WI38 (cell line): ENCODE measurements at regions not wholly inside any gene's neighbourhood (a gene's known extent, or its start where the extent isn't known, plus 50 kb on each side); places are given as distances from the start of the nearest gene placed in this dataset.

Experiments used
- H3K4me3 ChIP-seq: 2 replicates; pipeline ENCODE4 v1.5.1; 2011; ENCODE audit warnings: low read depth, mild to moderate bottlenecking, control low read depth, low read length
- TF ChIP-seq, protein P1 (sequence below): IDR thresholded peaks from 2 replicates; pipeline ENCODE4 v1.5.1; 2012; ENCODE audit warnings: low read depth, mild to moderate bottlenecking, control low read depth, low read length

GRCh38 chr3:193974671-193975535 lies 161.0 kb upstream of the HES1 start:
- no peak overlapping the region for H3K4me3 ChIP-seq

GRCh38 chr3:193977622-193978021 lies 158.3 kb upstream of the HES1 start:
- TF ChIP-seq, protein P1, sequence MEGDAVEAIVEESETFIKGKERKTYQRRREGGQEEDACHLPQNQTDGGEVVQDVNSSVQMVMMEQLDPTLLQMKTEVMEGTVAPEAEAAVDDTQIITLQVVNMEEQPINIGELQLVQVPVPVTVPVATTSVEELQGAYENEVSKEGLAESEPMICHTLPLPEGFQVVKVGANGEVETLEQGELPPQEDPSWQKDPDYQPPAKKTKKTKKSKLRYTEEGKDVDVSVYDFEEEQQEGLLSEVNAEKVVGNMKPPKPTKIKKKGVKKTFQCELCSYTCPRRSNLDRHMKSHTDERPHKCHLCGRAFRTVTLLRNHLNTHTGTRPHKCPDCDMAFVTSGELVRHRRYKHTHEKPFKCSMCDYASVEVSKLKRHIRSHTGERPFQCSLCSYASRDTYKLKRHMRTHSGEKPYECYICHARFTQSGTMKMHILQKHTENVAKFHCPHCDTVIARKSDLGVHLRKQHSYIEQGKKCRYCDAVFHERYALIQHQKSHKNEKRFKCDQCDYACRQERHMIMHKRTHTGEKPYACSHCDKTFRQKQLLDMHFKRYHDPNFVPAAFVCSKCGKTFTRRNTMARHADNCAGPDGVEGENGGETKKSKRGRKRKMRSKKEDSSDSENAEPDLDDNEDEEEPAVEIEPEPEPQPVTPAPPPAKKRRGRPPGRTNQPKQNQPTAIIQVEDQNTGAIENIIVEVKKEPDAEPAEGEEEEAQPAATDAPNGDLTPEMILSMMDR, result no peak
- no peak overlapping the region for H3K4me3 ChIP-seq

More at GRCh38 chr3:193974671-193975535, 161.0 kb upstream of the HES1 start:
- TF ChIP-seq, protein P1, result no peak

DNA sequence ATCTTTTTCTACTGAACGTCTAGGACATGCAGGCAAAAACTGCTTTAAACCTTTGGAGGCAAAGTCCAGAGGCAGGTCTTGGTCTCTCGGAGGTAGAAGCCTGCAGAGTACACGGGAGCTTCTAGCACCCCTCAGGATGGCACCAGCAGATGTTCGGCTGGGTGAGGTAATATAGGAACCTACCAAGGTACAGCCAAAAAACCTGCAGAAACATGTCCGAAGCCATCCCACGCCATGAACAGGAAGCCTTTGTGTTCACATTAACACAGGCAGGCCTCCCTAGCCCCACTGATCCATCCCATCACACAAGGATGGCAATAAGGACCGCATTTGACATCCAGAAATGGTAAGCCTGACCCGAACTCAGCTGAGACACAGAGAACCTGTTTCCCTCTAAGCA lies 157.9 kb upstream of the HES1 start:
- TF ChIP-seq, protein P1, result no peak
- H3K4me3 ChIP-seq, result no peak overlapping the region

- H3K4me3 ChIP-seq, result no peak overlapping the region
- TF ChIP-seq, protein P1, result no peak
Measured at GRCh38 chr3:193978486-193978885, 157.5 kb upstream of the HES1 start.

DNA sequence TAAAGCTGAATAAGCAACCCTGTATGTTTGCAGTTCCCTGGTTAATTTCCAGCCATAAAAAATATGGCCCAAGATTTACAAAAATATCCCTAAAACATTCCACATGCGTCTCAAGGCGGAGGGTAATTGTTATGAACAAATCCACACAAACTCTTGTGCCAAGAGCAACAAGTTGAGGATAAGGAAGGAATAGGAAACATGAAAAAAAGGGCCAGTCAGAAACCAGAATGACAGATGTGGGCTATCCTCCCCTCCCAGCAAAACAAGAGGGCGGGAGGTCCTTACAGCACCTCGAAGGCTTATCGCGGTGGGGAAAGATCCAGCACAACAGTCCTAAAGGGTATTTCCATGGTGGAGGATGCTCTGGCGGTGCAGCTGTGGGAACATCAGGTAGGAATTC lies 155.6 kb upstream of the HES1 start:
- H3K4me3 ChIP-seq, result no peak overlapping the region
- TF ChIP-seq, protein P1, result no peak

GRCh38 chr3:193980905-193981304 lies 155.0 kb upstream of the HES1 start:
- H3K4me3 ChIP-seq, result no peak overlapping the region
- TF ChIP-seq, protein P1, result no peak

- no peak overlapping the region for H3K4me3 ChIP-seq
Measured at GRCh38 chr3:193981504-193981903, 154.4 kb upstream of the HES1 start.

More at GRCh38 chr3:193981504-193981903, 154.4 kb upstream of the HES1 start:
- TF ChIP-seq, protein P1, result no peak
